HCT116 (cell line): ENCODE measurements at regions not wholly inside any gene's neighbourhood (a gene's known extent, or its start where the extent isn't known, plus 50 kb on each side); places are given as distances from the start of the nearest gene placed in this dataset.
"Not testable (repeated sequence)": the region's sequence is repeated elsewhere in the genome, so short reads cannot be mapped to it uniquely, and the experiment has no call there.

Experiments
- ATAC-seq: fragments of 200-7000 bp; cut with Tn5 transposase; 2 replicates; pipeline ENCODE4 v1.9.1; 2020; ENCODE audit warnings: mild to moderate bottlenecking, moderate library complexity
- BruUV-seq: library from RNA; stranded (reverse); fragments of 400-500 nt; replicated peaks from 2 replicates; lab custom pipeline; 2021; lab: Mats Ljungman, UMichigan
- CTCF ChIA-PET: fragments of 300-600 bp; sonication (Branson Sonifier 250); formaldehyde crosslinking; loops from one replicate; lab custom pipeline; 2021; ENCODE audit warnings: antibody characterized with exemption; lab: Charles Lee
- POLR2A ChIA-PET: fragments of 300-600, 350-600 bp; sonication (Branson Sonifier 250); formaldehyde crosslinking; loops from one replicate; lab custom pipeline; 2021; ENCODE audit warnings: antibody characterized with exemption; lab: Charles Lee
- RAD21 ChIA-PET, 2 experiments: fragments of 300-600 bp; sonication (Branson Sonifier 250); formaldehyde crosslinking; loops; one replicate each; lab custom pipeline; 2023; ENCODE audit warnings: low total read pairs in 2 of 2; ENCODE audit not compliant: uncharacterized antibody in 2 of 2, unreplicated experiment in 2 of 2, low non-redundant PET in 1 of 2; lab: Charles Lee
- DNase-seq: peaks from one replicate; pipeline ENCODE4 v3.0.0-alpha.2; 2010; ENCODE audit warnings: low read depth, low spot score
- H2AFZ ChIP-seq: fragments of 200-600 bp; shearing (Covaris generic), sonication (generic); 2 replicates; pipeline ENCODE4 v1.6.1; 2017; ENCODE audit warnings: low read depth, mixed run types, mixed read lengths, antibody characterized with exemption, low read length; ENCODE audit not compliant: poor library complexity, severe bottlenecking
- H3K27ac ChIP-seq: 2 replicates; pipeline ENCODE4 v1.5.1; 2012; ENCODE audit warnings: low read depth, low read length
- H3K27me3 ChIP-seq: fragments of 200-600 bp; sonication (generic); 2 replicates; pipeline ENCODE4 v1.6.1; 2016; ENCODE audit warnings: mixed run types, low read length, mixed read lengths; ENCODE audit not compliant: insufficient read depth
- H3K36me3 ChIP-seq, 2 experiments: fragments of 200-500 bp in 1 of 2; fragments of 200-600 bp in 1 of 2; sonication (Bioruptor generic) in 1 of 2; sonication (generic) in 1 of 2; 2 replicates each; pipeline versions ENCODE4 v1.5.1 to v1.6.1; 2014 to 2016; ENCODE audit warnings: low read length in 2 of 2, inconsistent platforms in 1 of 2, mixed read lengths in 1 of 2, mixed run types in 1 of 2; ENCODE audit not compliant: insufficient read depth in 2 of 2, control insufficient read depth in 1 of 2
- H3K4me1 ChIP-seq, 2 experiments: fragments of 200-600 bp in 1 of 2; sonication (generic) in 1 of 2; 2 replicates each; pipeline versions ENCODE4 v1.5.1 to v1.6.1; 2012 to 2017; ENCODE audit warnings: low read length in 2 of 2, inconsistent platforms in 1 of 2, mild to moderate bottlenecking in 1 of 2, mixed read lengths in 1 of 2, mixed run types in 1 of 2, moderate library complexity in 1 of 2; ENCODE audit not compliant: insufficient read depth in 2 of 2, control insufficient read depth in 1 of 2
- H3K4me2 ChIP-seq: fragments of 200-600 bp; sonication (generic); 2 replicates; pipeline ENCODE4 v1.6.1; 2017; ENCODE audit warnings: mixed run types, low read length, mixed read lengths
- H3K4me3 ChIP-seq, 2 experiments: fragments of 200-600 bp in 1 of 2; sonication (generic) in 1 of 2; replicated peaks in 1 of 2; 2 replicates each; pipeline ENCODE4 v1.5.1; 2011 to 2016; ENCODE audit warnings: low read length in 2 of 2, control low read depth in 1 of 2, low read depth in 1 of 2, mild to moderate bottlenecking in 1 of 2, mixed read lengths in 1 of 2, mixed run types in 1 of 2
- H3K79me2 ChIP-seq: fragments of 200-600 bp; sonication (generic); 2 replicates; pipeline ENCODE4 v1.6.1; 2017; ENCODE audit warnings: mild to moderate bottlenecking, mixed run types, low read length, moderate library complexity, mixed read lengths; ENCODE audit not compliant: insufficient read depth
- H3K9ac ChIP-seq: fragments of 200-600 bp; sonication (generic); 2 replicates; pipeline ENCODE4 v1.6.1; 2016; ENCODE audit warnings: low read length, mixed read lengths
- H3K9me2 ChIP-seq: fragments of 200-600 bp; sonication (generic), shearing (Covaris generic); 2 replicates; pipeline ENCODE4 v1.6.1; 2017; ENCODE audit warnings: mixed run types, mild to moderate bottlenecking, moderate library complexity; ENCODE audit not compliant: insufficient read depth
- H3K9me3 ChIP-seq, 2 experiments: fragments of 200-500 bp in 1 of 2; fragments of 200-600 bp in 1 of 2; sonication (Bioruptor generic) in 1 of 2; sonication (generic) in 1 of 2; 2 replicates each; pipeline ENCODE4 v1.6.1; 2014 to 2017; ENCODE audit warnings: low read length in 2 of 2, mixed read lengths in 2 of 2, inconsistent platforms in 1 of 2, low read depth in 1 of 2, mild to moderate bottlenecking in 1 of 2, mixed run types in 1 of 2, moderate library complexity in 1 of 2; ENCODE audit not compliant: control insufficient read depth in 1 of 2, insufficient read depth in 1 of 2
- H4K20me1 ChIP-seq: fragments of 200-600 bp; sonication (generic), shearing (Covaris generic); 2 replicates; pipeline ENCODE4 v1.6.1; 2017; ENCODE audit warnings: mixed run types, mild to moderate bottlenecking, moderate library complexity; ENCODE audit not compliant: insufficient read depth
- ATF3 ChIP-seq: IDR thresholded peaks from 2 replicates; pipeline ENCODE4 v1.6.1; 2012
- CBX3 ChIP-seq: IDR thresholded peaks from 2 replicates; pipeline ENCODE4 v1.6.1; 2012; ENCODE audit warnings: low read depth
- MAX ChIP-seq: IDR thresholded peaks from 2 replicates; pipeline ENCODE4 v1.6.1; 2012
- YY1 ChIP-seq: IDR thresholded peaks from 2 replicates; pipeline ENCODE4 v1.6.1; 2011; ENCODE audit warnings: low read length, low read depth, moderate library complexity, mild to moderate bottlenecking; ENCODE audit not compliant: insufficient replicate concordance; ENCODE audit errors: extremely low read depth
- intact Hi-C: fragments of 100-400 bp; cut with micrococcal nuclease; formaldehyde crosslinking; loops from 2 replicates; pipeline ENCODE4 v1.10.0; 2022

GRCh38 chr6:26756067-26756805 lies 96.7 kb upstream of the ZNF322 start:
- 0 out of 2 replicates have a peak overlapping the region, but pooled peaks have one; percentile 7 for H3K4me2 ChIP-seq
- H3K9me3 ChIP-seq, H2AFZ ChIP-seq, H3K79me2 ChIP-seq, POLR2A ChIA-PET, H3K9ac ChIP-seq, H3K9me2 ChIP-seq, CTCF ChIA-PET, H4K20me1 ChIP-seq, RAD21 ChIA-PET, H3K27me3 ChIP-seq, H3K4me1 ChIP-seq, H3K36me3 ChIP-seq: not testable (repeated sequence)
- DNase-seq (peak; percentile 82), ATAC-seq (peak; percentile 100)
- TSS peak; percentile 100 for BruUV-seq
- TF ChIP-seq YY1 = peak; percentile 11
- TF ChIP-seq MAX = peak; percentile 49; the same call in 1 of the 2 replicates
- peak; percentile 97 for TF ChIP-seq ATF3
- TF ChIP-seq CBX3 = peak; percentile 85; the same call in 1 of the 2 replicates
- TF ChIP-seq, all 23 proteins: peak for 4; not testable (repeated sequence) for 19
- intact Hi-C loops, H3K4me3 ChIP-seq, H3K27ac ChIP-seq: not testable (repeated sequence)

- H3K27ac ChIP-seq, RAD21 ChIA-PET, H3K9ac ChIP-seq, CTCF ChIA-PET, POLR2A ChIA-PET, H3K27me3 ChIP-seq, H3K4me1 ChIP-seq, H3K9me3 ChIP-seq, DNase-seq, H3K4me2 ChIP-seq, H2AFZ ChIP-seq, H3K36me3 ChIP-seq, H3K79me2 ChIP-seq, BruUV-seq, H4K20me1 ChIP-seq, H3K4me3 ChIP-seq, intact Hi-C loops, H3K9me2 ChIP-seq: not testable (repeated sequence)
- peak; percentile 94 for ATAC-seq
These were observed 106.8 kb upstream of the ZNF322 start for GRCh38 chr6:26766203-26766902.

- H2AFZ ChIP-seq, H3K27ac ChIP-seq, H3K9me3 ChIP-seq, H3K36me3 ChIP-seq, H3K4me2 ChIP-seq, intact Hi-C loops, POLR2A ChIA-PET, H3K4me3 ChIP-seq, H3K9ac ChIP-seq, BruUV-seq, H3K9me2 ChIP-seq, CTCF ChIA-PET, H3K79me2 ChIP-seq, RAD21 ChIA-PET, DNase-seq, H3K27me3 ChIP-seq, H3K4me1 ChIP-seq, H4K20me1 ChIP-seq: not testable (repeated sequence)
- ATAC-seq = peak; percentile 9; the same call in 1 of the 2 replicates
These were observed 111.6 kb upstream of the ZNF322 start for GRCh38 chr6:26770941-26771666.
